Calu3 (cell line): ENCODE measurements at regions not wholly inside any gene's neighbourhood (a gene's known extent, or its start where the extent isn't known, plus 50 kb on each side); places are given as distances from the start of the nearest gene placed in this dataset.

Source experiments
- BruUV-seq: library from RNA; stranded (reverse); fragments of 400-500 nt; replicated peaks from 2 replicates; lab custom pipeline; 2021; lab: Mats Ljungman, UMichigan
- CTCF ChIA-PET: fragments of 300-600 bp; sonication (Branson Sonifier 250); formaldehyde crosslinking; loops from one replicate; lab custom pipeline; 2022; ENCODE audit warnings: antibody characterized with exemption; lab: Charles Lee
- DNase-seq: peaks from one replicate; pipeline ENCODE4 v3.0.0; 2022
- H3K27ac Mint-ChIP-seq: one replicate; pipeline ENCODE4 v1.8.0; 2022; ENCODE audit warnings: mixed read lengths; ENCODE audit not compliant: unreplicated experiment
- H3K27me3 Mint-ChIP-seq: one replicate; pipeline ENCODE4 v1.8.0; 2022; ENCODE audit warnings: mixed read lengths; ENCODE audit not compliant: unreplicated experiment
- H3K36me3 Mint-ChIP-seq: one replicate; pipeline ENCODE4 v1.8.0; 2022; ENCODE audit warnings: mild to moderate bottlenecking, moderate library complexity, mixed read lengths; ENCODE audit not compliant: insufficient read depth, unreplicated experiment
- H3K4me1 Mint-ChIP-seq: one replicate; pipeline ENCODE4 v1.8.0; 2022; ENCODE audit warnings: mild to moderate bottlenecking, low read depth, mixed read lengths; ENCODE audit not compliant: unreplicated experiment
- H3K4me3 Mint-ChIP-seq: one replicate; pipeline ENCODE4 v1.8.0; 2022; ENCODE audit warnings: mild to moderate bottlenecking, low read depth, moderate library complexity, mixed read lengths; ENCODE audit not compliant: unreplicated experiment
- H3K9me3 Mint-ChIP-seq: one replicate; pipeline ENCODE4 v1.8.0; 2022; ENCODE audit warnings: low read depth, mixed read lengths; ENCODE audit not compliant: unreplicated experiment
- intact Hi-C: fragments of 100-400 bp; cut with micrococcal nuclease; formaldehyde crosslinking; loops from one replicate; pipeline ENCODE4 v1.10.0; 2022; ENCODE audit not compliant: unreplicated experiment
- TF ChIP-seq, protein P1 (sequence below): fragments of 200-600 bp; IDR thresholded peaks from one replicate; pipeline ENCODE4 v1.8.0; 2022; ENCODE audit warnings: antibody characterized with exemption; ENCODE audit not compliant: unreplicated experiment

- intact Hi-C loops, result no loop called here
- Mint-ChIP-seq H3K36me3 (no peaks in the 10 kb centered on the region), H3K4me1 (no peaks in the 10 kb centered on the region), H3K4me3 (no peak overlapping the region), H3K9me3 (no peaks in the 10 kb centered on the region), H3K27me3 (peaks cover 24% of the 10 kb centered on the region), H3K27ac (no peak overlapping the region)
- TF ChIP-seq, protein P1, sequence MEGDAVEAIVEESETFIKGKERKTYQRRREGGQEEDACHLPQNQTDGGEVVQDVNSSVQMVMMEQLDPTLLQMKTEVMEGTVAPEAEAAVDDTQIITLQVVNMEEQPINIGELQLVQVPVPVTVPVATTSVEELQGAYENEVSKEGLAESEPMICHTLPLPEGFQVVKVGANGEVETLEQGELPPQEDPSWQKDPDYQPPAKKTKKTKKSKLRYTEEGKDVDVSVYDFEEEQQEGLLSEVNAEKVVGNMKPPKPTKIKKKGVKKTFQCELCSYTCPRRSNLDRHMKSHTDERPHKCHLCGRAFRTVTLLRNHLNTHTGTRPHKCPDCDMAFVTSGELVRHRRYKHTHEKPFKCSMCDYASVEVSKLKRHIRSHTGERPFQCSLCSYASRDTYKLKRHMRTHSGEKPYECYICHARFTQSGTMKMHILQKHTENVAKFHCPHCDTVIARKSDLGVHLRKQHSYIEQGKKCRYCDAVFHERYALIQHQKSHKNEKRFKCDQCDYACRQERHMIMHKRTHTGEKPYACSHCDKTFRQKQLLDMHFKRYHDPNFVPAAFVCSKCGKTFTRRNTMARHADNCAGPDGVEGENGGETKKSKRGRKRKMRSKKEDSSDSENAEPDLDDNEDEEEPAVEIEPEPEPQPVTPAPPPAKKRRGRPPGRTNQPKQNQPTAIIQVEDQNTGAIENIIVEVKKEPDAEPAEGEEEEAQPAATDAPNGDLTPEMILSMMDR, result no peak
- no peak for DNase-seq
- CTCF ChIA-PET, result no interaction called here
- BruUV-seq, result no TSS peak
Measured at GRCh38 chr4:152243896-152244595, 291.8 kb downstream of the FBXW7 start.

DNA sequence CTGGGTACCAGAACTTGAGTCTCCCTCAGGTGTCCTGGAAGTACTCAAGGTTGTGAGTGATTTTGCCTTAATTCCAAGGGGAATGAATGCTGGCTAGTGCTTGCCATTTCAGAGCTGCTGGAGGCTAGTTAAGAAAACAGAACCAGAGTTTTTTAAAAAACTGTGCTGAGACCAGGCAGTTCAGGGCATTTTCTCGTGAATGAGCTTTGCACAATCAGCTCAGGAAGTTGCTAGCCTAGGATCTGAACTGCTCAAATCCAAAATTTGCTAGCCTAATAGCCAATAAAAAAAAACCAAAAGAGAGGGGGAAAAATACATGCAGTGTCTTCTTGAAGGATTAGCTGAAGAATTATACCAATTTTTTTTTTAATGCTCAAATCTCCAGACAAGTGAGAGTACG lies 292.7 kb downstream of the FBXW7 start:
- H3K27me3 Mint-ChIP-seq, result peaks cover 24% of the 10 kb centered on the region
- BruUV-seq, result no TSS peak
- CTCF ChIA-PET, result no interaction called here
- H3K4me1 Mint-ChIP-seq, result no peaks in the 10 kb centered on the region
- no peaks in the 10 kb centered on the region for H3K9me3 Mint-ChIP-seq
- H3K27ac Mint-ChIP-seq, result no peak overlapping the region
- no peak for DNase-seq
- TF ChIP-seq, protein P1, result no peak
- H3K4me3 Mint-ChIP-seq, result no peak overlapping the region
- intact Hi-C loops, result no loop called here
- no peaks in the 10 kb centered on the region for H3K36me3 Mint-ChIP-seq

GRCh38 chr4:152240232-152240631 lies 295.7 kb downstream of the FBXW7 start:
- Mint-ChIP-seq H3K27me3 (peaks cover 23% of the 10 kb centered on the region), H3K27ac (no peak overlapping the region), H3K4me1 (no peaks in the 10 kb centered on the region), H3K36me3 (no peaks in the 10 kb centered on the region), H3K4me3 (no peak overlapping the region), H3K9me3 (no peaks in the 10 kb centered on the region)
- no TSS peak for BruUV-seq
- CTCF ChIA-PET, result interaction anchor here (0.6 kb wide), 1 partner anchor 375 kb away, joined by 3 read pairs; no protein-coding TSS in a partner anchor
- intact Hi-C loops, result no loop called here
- TF ChIP-seq, protein P1, result no peak
- DNase-seq, result no peak

- no peak for DNase-seq
- no peaks in the 10 kb centered on the region for H3K36me3 Mint-ChIP-seq
- intact Hi-C loops, result no loop called here
- TF ChIP-seq, protein P1, result no peak
- no peak overlapping the region for H3K4me3 Mint-ChIP-seq
- CTCF ChIA-PET, result no interaction called here
- no peak overlapping the region for H3K27ac Mint-ChIP-seq
- H3K4me1 Mint-ChIP-seq, result no peaks in the 10 kb centered on the region
- no TSS peak for BruUV-seq
- peaks cover 13% of the 10 kb centered on the region for H3K27me3 Mint-ChIP-seq
- no peaks in the 10 kb centered on the region for H3K9me3 Mint-ChIP-seq
Measured at GRCh38 chr4:152239216-152239615, 296.7 kb downstream of the FBXW7 start.
